Stimulated activated CD4-positive, alpha-beta T cell treated with anti-CD3 and anti-CD28 coated beads, TNF-alpha, amount 100 ng/mL, for 1 hour (primary cell): ENCODE measurements at regions not wholly inside any gene's neighbourhood (a gene's known extent, or its start where the extent isn't known, plus 50 kb on each side); places are given as distances from the start of the nearest gene placed in this dataset.

Experiments used
- DNase-seq, 3 donors: peaks; one replicate each; pipeline ENCODE4 v3.0.0-alpha.2; 2020; ENCODE audit warnings: low read depth in 3 of 3, low spot score in 1 of 3

- DNase-seq, result no peak
Measured at GRCh38 chr9:120214332-120214731, 365.6 kb downstream of the CDK5RAP2 start.

- no peak for DNase-seq
Measured at GRCh38 chr9:120212853-120213200, 367.1 kb downstream of the CDK5RAP2 start.

- DNase-seq, result no peak
Measured at GRCh38 chr9:120212153-120212852, 367.7 kb downstream of the CDK5RAP2 start.

GRCh38 chr9:120210274-120210673 is 369.7 kb downstream of the CDK5RAP2 start:
- no peak for DNase-seq

- DNase-seq, result no peak
Measured at GRCh38 chr9:120202856-120203654, 376.9 kb downstream of the CDK5RAP2 start.

- no peak for DNase-seq
Measured at GRCh38 chr9:120198027-120198426, 381.9 kb downstream of the CDK5RAP2 start.

- DNase-seq, result no peak
Measured at GRCh38 chr9:120197605-120198004, 382.4 kb downstream of the CDK5RAP2 start.

- DNase-seq, result no peak
Measured at GRCh38 chr9:120191141-120191540, 388.8 kb downstream of the CDK5RAP2 start.

GRCh38 chr9:120187758-120188157 is 392.2 kb downstream of the CDK5RAP2 start:
- DNase-seq, result no peak

- DNase-seq, result no peak
Measured at GRCh38 chr9:120186276-120186675, 393.7 kb downstream of the CDK5RAP2 start.

GRCh38 chr9:120184266-120184665 is 395.7 kb downstream of the CDK5RAP2 start:
- no peak for DNase-seq

GRCh38 chr9:120183615-120184014 is 396.4 kb downstream of the CDK5RAP2 start:
- DNase-seq, result no peak

- DNase-seq, result no peak
Measured at GRCh38 chr9:120182011-120182410, 398.0 kb downstream of the CDK5RAP2 start.

- no peak for DNase-seq
Measured at GRCh38 chr9:120177121-120177520, 402.8 kb downstream of the CDK5RAP2 start.

- no peak for DNase-seq
Measured at GRCh38 chr9:120175031-120175430, 404.9 kb downstream of the CDK5RAP2 start.

- DNase-seq, result no peak
Measured at GRCh38 chr9:120161776-120162175, 418.2 kb downstream of the CDK5RAP2 start.

GRCh38 chr9:120158221-120158620 is 421.7 kb downstream of the CDK5RAP2 start:
- DNase-seq, result no peak

- DNase-seq, result no peak
Measured at GRCh38 chr9:120156376-120156775, 423.6 kb downstream of the CDK5RAP2 start.

- no peak for DNase-seq
Measured at GRCh38 chr9:120153258-120153657, 426.7 kb downstream of the CDK5RAP2 start.

- no peak for DNase-seq
Measured at GRCh38 chr9:120152295-120152694, 427.7 kb downstream of the CDK5RAP2 start.

- DNase-seq, result no peak
Measured at GRCh38 chr9:120151806-120152205, 428.2 kb downstream of the CDK5RAP2 start.

- no peak for DNase-seq
Measured at GRCh38 chr9:120151149-120151548, 428.8 kb downstream of the CDK5RAP2 start.

GRCh38 chr9:120138955-120139354 is 441.0 kb downstream of the CDK5RAP2 start:
- DNase-seq, result no peak
